Esophagus squamous epithelium (tissue), 4 donors: ENCODE measurements at regions not wholly inside any gene's neighbourhood (a gene's known extent, or its start where the extent isn't known, plus 50 kb on each side); places are given as distances from the start of the nearest gene placed in this dataset.

Experiments
- POLR2A ChIP-seq, 4 donors: fragments of 450-650 bp; IDR thresholded peaks; one replicate each; pipeline ENCODE4 v1.6.1; 2017; ENCODE audit warnings: antibody characterized with exemption in 4 of 4, mild to moderate bottlenecking in 4 of 4, moderate library complexity in 3 of 4
- TF ChIP-seq, protein P1 (sequence below), 6 experiments: fragments of 450-650 bp in 4 of 6; fragments of 200-600 bp in 2 of 6; sonication (generic) in 2 of 6; IDR thresholded peaks; one replicate each; pipeline ENCODE4 v1.5.1; 2016 to 2019; ENCODE audit warnings: antibody characterized with exemption in 6 of 6, mild to moderate bottlenecking in 4 of 6, moderate library complexity in 4 of 6

DNA sequence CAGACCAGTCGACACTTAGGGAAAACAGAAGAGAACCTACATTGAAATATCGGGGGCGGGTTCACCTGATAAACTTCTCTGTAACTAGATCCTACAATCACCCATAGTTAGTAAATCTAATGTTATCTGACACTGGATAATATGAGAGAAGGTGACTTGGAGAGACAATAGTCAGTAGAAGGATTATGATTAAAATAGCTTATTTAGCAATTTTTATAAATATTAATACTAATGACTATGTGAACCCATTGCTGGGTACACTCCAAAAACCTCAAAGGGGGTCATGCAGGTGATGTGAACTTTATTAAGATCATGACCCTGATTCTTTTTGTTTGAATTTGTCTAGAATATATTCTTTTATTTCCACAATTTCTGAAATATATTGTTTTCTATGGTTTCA, 164.1 kb upstream of the CCNH start:
- TF ChIP-seq, protein P1, sequence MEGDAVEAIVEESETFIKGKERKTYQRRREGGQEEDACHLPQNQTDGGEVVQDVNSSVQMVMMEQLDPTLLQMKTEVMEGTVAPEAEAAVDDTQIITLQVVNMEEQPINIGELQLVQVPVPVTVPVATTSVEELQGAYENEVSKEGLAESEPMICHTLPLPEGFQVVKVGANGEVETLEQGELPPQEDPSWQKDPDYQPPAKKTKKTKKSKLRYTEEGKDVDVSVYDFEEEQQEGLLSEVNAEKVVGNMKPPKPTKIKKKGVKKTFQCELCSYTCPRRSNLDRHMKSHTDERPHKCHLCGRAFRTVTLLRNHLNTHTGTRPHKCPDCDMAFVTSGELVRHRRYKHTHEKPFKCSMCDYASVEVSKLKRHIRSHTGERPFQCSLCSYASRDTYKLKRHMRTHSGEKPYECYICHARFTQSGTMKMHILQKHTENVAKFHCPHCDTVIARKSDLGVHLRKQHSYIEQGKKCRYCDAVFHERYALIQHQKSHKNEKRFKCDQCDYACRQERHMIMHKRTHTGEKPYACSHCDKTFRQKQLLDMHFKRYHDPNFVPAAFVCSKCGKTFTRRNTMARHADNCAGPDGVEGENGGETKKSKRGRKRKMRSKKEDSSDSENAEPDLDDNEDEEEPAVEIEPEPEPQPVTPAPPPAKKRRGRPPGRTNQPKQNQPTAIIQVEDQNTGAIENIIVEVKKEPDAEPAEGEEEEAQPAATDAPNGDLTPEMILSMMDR (IDR thresholded peaks at IDR 0.05), result no peak
- no peak for TF ChIP-seq POLR2A (IDR thresholded peaks at IDR 0.05)
